ENCODE measurements at regions not wholly inside any gene's neighbourhood (a gene's known extent, or its start where the extent isn't known, plus 50 kb on each side); places are given as distances from the start of the nearest gene placed in this dataset.

DNA sequence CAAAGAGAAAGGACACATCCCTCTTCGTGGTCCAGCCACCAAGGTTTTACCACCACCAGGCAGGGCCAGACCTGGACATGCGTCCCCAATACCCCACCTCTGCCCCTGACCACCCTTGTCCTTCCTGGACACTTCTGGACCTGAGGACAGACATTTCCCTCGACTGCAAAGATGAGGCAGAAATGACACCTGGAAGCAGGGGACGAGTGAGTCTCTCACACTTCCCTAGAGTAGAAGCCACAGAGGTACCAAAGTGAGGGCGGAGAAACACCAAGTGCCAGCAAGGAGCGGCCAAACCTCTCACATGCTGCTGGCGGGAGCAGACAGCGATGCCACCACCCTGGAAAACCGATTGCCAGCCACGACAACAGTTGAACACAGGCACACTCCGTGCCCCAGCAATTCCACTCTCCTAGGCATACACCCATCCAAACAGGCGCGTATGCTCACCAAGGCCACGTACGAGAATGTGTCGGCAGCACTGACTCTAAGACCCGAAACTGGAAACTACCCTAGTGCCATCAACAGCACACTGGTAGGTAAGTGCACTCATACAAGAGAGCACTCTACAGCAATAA, 207.0 kb upstream of the NSMCE3 start:
- Mint-ChIP-seq H3K27me3 (peaks cover 5 to 7% of the 10 kb centered on the region in 2 donors), H3K9me3 (peaks cover 0 to 1% of the 10 kb centered on the region in 2 donors), H3K4me1 (no peaks in the 10 kb centered on the region), H3K36me3 (no peaks in the 10 kb centered on the region), H3K4me3 (no peak overlapping the region), H3K27ac (no peak overlapping the region)
- no peak for ATAC-seq (replicated peaks)
- DNase-seq, result no peak

DNA sequence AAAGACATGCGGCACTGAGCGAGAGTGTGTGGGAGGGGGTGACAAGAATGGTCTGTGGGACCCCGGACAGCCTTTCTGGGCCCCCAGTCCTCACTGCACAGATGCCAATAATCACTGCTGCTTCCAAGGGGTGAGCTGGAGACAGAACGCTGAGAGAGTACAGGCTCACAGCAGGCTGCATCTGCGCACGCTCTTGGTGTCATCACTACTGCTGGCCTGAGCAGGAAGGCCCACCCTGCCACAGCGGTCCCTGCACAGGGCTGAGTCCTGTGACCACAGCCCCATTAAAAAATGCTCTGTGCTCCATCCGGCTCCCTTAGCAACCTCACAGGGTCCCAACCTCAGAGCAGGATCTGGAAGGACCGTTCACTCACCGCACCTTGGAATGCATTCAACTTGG, 205.5 kb upstream of the NSMCE3 start:
- H3K27ac Mint-ChIP-seq, result no peak overlapping the region
- H3K27me3 Mint-ChIP-seq, result no peaks in the 10 kb centered on the region
- peaks cover 0 to 1% of the 10 kb centered on the region in 2 donors for H3K9me3 Mint-ChIP-seq
- H3K4me1 Mint-ChIP-seq, result no peaks in the 10 kb centered on the region
- no peaks in the 10 kb centered on the region for H3K36me3 Mint-ChIP-seq
- H3K4me3 Mint-ChIP-seq, result no peak overlapping the region
- DNase-seq (no peak), ATAC-seq (replicated peaks) (no peak)

DNA sequence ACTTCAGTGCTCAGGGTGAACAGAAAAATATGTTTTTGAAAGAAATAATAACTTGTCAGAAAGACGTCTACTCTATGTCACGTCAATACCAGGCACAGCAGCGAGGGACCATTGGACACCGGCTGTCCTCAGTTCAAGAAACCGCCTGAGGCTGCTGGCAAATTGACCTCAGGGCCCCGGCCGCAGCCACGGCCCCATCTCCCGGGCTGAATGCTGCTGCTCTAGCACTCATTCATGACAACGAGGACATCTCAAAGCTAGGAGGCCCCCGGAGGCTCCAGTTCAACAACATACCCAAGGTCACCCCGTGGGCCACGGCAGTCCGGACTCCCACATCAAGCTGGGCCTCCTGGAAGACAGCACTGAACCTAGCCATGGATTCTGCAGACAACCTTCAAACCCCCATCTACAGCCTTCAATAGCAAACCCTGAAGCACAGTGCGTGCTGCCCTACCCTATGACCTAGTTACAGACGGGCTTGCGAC, 204.0 kb upstream of the NSMCE3 start:
- no peaks in the 10 kb centered on the region for H3K27me3 Mint-ChIP-seq
- ATAC-seq (replicated peaks) (no peak), DNase-seq (no peak)
- no peaks in the 10 kb centered on the region for H3K9me3 Mint-ChIP-seq
- H3K4me3 Mint-ChIP-seq, result no peak overlapping the region
- no peaks in the 10 kb centered on the region for H3K36me3 Mint-ChIP-seq
- no peak overlapping the region for H3K27ac Mint-ChIP-seq
- no peaks in the 10 kb centered on the region for H3K4me1 Mint-ChIP-seq

DNA sequence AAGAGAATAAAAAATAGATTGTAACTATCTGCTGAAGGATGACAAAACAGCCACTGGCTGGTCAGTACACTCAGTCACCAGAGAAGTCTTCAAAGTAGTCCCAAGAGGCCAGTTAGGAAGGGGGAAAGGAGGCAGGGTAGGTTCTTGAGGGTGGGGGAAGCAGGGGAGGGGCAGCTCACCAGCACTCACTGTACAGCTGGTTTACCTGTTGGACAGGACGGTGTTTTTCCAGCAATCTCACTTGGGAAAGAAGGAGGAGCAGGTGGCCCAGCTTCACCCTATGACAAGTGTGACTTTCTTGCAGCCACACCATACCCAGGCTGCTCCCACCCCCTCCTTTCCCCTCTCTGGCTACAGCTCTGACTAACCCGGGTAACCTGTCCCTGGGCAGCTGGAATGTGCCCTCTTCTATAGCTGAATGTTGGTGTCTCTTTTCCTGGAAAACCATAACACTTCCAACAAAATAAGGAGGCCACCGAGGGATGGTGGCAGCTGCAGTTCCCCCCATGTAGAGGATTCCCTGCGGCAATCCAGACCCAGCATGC, 203.4 kb upstream of the NSMCE3 start:
- no peak overlapping the region for H3K27ac Mint-ChIP-seq
- H3K9me3 Mint-ChIP-seq, result no peaks in the 10 kb centered on the region
- ATAC-seq (replicated peaks), result no peak

DNA sequence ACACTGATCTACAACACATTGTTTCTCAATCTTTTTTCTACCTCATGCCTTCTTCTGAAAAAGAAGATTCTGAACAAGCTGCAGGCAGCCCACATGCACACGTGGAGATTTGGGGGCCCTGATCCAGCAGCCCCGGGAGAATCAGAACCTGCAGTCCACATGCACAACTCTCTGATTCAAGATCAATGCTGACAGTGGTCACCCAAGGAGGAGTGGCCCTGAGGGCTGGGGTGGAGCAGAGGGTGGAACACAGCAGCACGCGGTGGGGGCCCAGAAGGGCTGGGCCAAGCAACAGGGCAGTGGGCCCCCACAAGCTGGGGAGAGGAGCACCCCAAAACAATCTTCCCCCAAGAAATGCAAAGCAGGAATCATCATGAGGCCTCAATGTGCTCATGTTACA, 202.1 kb upstream of the NSMCE3 start:
- H3K9me3 Mint-ChIP-seq, result no peaks in the 10 kb centered on the region
- no peak for DNase-seq

More for the DNA sequence above, 203.4 kb upstream of the NSMCE3 start:
- H3K36me3 Mint-ChIP-seq, result no peaks in the 10 kb centered on the region
- H3K4me1 Mint-ChIP-seq, result no peaks in the 10 kb centered on the region
- DNase-seq, result no peak
- no peak overlapping the region for H3K4me3 Mint-ChIP-seq
- no peaks in the 10 kb centered on the region for H3K27me3 Mint-ChIP-seq

DNA sequence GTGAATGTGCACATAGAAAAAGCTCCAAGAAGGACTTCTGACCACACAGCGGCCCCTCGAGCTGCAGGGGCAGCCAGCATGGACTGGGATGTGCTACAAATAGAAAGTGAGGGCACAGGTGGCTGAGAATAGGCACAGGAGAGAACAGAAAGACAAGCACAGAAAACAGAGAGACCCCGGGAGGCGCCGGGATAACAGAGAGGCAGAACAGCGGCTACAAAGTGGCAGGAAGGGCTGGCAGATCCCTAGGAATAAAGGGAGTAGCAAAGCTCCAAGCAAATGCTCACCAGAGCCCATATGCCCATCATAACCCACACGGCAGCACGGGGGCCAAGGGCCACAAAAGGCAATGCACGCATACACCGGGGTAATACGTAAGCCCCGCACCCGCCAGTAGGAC, 201.7 kb upstream of the NSMCE3 start:
- Mint-ChIP-seq H3K27ac (no peak overlapping the region), H3K9me3 (no peaks in the 10 kb centered on the region), H3K27me3 (no peaks in the 10 kb centered on the region), H3K36me3 (no peaks in the 10 kb centered on the region), H3K4me3 (no peak overlapping the region), H3K4me1 (no peaks in the 10 kb centered on the region)
- ATAC-seq (replicated peaks) (no peak), DNase-seq (no peak)

More for the DNA sequence above, 202.1 kb upstream of the NSMCE3 start:
- Mint-ChIP-seq H3K36me3 (no peaks in the 10 kb centered on the region), H3K27me3 (no peaks in the 10 kb centered on the region), H3K4me3 (no peak overlapping the region), H3K27ac (no peak overlapping the region), H3K4me1 (no peaks in the 10 kb centered on the region)
- ATAC-seq (replicated peaks), result no peak

DNA sequence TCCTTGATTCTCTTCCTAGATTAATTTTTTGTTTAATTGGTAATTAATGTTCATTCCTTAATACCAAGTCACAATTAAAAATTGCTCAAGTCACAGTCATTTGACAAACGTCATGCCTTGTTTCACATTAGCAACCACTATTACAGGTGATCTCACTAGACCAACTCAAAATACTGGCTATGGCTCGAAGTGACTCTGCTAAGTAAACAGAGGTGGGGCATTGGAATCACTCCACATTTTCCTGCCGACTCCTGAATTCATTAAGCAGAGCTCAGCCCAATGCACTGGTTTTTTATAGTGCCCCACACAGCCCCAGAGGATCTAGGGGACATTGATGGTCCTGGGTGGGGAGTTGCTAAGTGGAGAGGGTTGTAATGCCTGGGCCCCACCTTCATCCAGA, 201.2 kb upstream of the NSMCE3 start:
- DNase-seq (no peak), ATAC-seq (replicated peaks) (no peak)
- Mint-ChIP-seq H3K4me3 (no peak overlapping the region), H3K36me3 (no peaks in the 10 kb centered on the region), H3K27me3 (no peaks in the 10 kb centered on the region), H3K4me1 (no peaks in the 10 kb centered on the region), H3K9me3 (peaks cover 0 to 4% of the 10 kb centered on the region in 2 donors), H3K27ac (no peak overlapping the region)

DNA sequence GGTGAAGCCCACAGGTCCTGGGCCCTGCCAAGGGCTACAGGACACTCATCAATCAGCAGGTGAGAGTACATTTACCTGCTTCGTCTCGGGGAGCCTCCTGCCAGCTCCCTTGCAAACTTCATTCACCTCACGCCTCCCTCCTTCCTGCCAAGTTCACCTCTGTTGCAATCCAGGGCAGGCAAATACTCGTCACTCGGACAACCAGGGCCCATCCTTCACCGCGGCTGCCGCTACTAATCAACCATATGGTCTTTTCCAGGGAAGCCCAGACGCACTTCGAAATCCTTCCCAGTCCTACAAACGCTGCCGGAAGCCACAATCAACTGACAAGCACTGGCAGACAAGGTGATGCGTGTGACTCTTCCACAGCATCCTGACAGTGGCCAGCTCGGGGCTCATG, 200.7 kb upstream of the NSMCE3 start:
- Mint-ChIP-seq H3K4me1 (no peaks in the 10 kb centered on the region), H3K27ac (no peak overlapping the region), H3K9me3 (peaks cover 0 to 4% of the 10 kb centered on the region in 2 donors), H3K27me3 (no peaks in the 10 kb centered on the region), H3K4me3 (no peak overlapping the region), H3K36me3 (no peaks in the 10 kb centered on the region)
- no peak for DNase-seq
- no peak for ATAC-seq (replicated peaks)

DNA sequence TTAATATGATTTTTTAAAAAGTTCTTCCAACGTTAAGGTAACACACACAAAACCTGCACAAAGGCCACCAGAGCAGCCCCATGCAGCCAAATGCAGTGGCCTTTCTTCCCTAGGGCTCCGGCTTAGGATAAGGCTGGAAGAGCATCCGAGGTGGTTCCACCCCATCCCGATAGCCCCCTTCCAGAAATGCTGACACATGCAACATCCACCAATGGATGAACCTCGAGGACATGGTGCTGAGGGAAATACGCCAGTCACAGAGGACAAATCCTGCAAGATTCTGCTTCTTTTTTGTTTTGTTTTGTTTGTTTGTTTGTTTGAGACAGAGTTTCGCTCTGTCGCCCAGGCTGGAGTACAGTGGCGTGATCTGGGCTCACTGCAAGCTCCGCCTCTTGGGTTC, 199.3 kb upstream of the NSMCE3 start:
- Mint-ChIP-seq H3K9me3 (peaks cover 0 to 4% of the 10 kb centered on the region in 2 donors), H3K4me3 (no peak overlapping the region), H3K36me3 (no peaks in the 10 kb centered on the region), H3K27ac (no peak overlapping the region), H3K4me1 (no peaks in the 10 kb centered on the region), H3K27me3 (no peaks in the 10 kb centered on the region)
- ATAC-seq (replicated peaks), result no peak
- DNase-seq, result no peak

DNA sequence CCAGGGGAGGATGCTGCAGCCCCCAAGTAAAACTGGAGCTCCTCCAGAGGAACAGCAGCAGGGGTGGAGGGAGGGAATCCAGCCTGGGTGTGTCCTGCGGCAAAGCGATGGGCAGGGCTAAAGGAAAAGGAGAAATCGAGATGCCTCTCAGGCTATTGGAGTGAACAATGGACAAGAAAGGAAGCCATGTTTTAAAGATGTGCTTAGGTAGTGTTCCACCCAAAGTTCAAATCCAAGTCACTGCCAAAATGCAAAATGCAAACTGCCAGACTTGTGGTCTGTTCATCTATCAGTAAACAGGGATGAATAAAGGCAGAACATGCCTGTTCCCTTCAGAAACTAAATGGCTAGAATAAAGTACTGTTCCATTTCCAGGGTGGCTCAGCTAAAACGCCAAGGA, 197.5 kb upstream of the NSMCE3 start:
- H3K9me3 Mint-ChIP-seq, result peaks cover 0 to 4% of the 10 kb centered on the region in 2 donors
- no peaks in the 10 kb centered on the region for H3K4me1 Mint-ChIP-seq
- no peaks in the 10 kb centered on the region for H3K27me3 Mint-ChIP-seq
- H3K27ac Mint-ChIP-seq, result no peak overlapping the region
- no peaks in the 10 kb centered on the region for H3K36me3 Mint-ChIP-seq
- DNase-seq, result no peak
- ATAC-seq (replicated peaks), result no peak
- no peak overlapping the region for H3K4me3 Mint-ChIP-seq

DNA sequence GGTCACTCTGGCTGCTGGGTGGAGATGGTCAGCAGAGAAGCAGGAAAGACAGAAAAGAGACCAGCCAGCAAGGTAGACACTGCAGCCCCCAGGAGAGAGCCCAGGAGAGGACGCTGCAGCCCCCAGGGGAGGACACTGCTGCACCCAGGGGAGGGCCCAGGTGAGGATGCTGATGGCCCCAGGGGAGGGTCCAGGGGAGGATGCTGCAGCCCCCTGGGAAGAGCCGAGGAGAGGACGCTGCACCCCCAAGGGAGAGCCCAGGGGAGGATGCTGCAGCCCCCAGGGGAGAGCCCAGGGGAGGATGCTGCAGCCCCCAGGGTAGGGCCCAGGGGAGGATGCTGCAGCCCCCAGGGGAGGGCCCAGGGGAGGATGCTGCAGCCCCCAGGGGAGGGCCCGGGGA, 196.7 kb upstream of the NSMCE3 start:
- ATAC-seq (replicated peaks), result no peak

DNA sequence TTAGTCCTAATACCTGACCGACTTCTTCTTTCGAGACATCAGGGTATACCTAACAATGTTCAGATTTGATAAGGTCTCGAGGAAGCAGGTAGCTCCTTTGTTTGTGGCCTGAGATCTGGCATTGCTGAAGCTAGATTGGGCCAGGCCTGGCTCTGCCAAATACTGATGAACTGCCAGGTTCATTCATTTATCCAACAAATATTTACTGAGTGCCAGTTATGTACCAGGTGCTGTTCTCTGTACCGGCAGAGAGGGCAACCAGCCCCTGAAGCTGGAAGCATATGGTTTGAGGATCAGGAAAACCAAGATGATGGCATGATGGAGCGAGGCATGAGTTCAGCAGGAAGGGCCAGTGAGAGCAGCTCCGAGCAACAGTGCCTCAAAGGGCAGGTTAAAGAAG, 196.2 kb upstream of the NSMCE3 start:
- Mint-ChIP-seq H3K27me3 (no peaks in the 10 kb centered on the region), H3K36me3 (no peaks in the 10 kb centered on the region), H3K4me1 (no peaks in the 10 kb centered on the region), H3K4me3 (no peak overlapping the region), H3K9me3 (peaks cover 0 to 4% of the 10 kb centered on the region in 2 donors), H3K27ac (no peak overlapping the region)
- ATAC-seq (replicated peaks) (no peak), DNase-seq (no peak)

More for the DNA sequence above, 196.7 kb upstream of the NSMCE3 start:
- no peak overlapping the region for H3K27ac Mint-ChIP-seq
- H3K9me3 Mint-ChIP-seq, result peaks cover 0 to 4% of the 10 kb centered on the region in 2 donors
- no peak for DNase-seq
- H3K36me3 Mint-ChIP-seq, result no peaks in the 10 kb centered on the region
- H3K27me3 Mint-ChIP-seq, result no peaks in the 10 kb centered on the region
- H3K4me3 Mint-ChIP-seq, result no peak overlapping the region
- H3K4me1 Mint-ChIP-seq, result no peaks in the 10 kb centered on the region

DNA sequence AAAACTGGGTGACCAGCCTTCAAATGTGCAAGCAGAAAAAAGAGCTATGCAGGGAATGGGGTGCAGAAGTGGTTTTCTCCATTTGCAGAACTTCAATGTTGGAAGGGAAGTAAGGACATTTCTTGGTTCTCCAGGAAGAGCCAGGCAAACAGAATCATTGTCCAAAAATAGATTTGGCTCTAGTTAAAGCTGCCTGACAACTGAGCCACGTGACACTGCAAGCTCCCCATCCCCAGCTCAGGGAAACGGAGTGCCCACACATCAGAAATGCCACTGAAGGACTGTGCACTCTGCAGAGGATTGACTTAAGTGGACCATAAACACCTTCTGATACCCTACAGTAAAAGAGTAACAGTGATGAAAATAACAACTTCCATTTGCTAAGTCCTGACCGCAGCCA, 195.6 kb upstream of the NSMCE3 start:
- no peak overlapping the region for H3K27ac Mint-ChIP-seq
- no peaks in the 10 kb centered on the region for H3K36me3 Mint-ChIP-seq
- no peak overlapping the region for H3K4me3 Mint-ChIP-seq
- H3K27me3 Mint-ChIP-seq, result no peaks in the 10 kb centered on the region
- ATAC-seq (replicated peaks), result no peak
- DNase-seq, result no peak
- no peaks in the 10 kb centered on the region for H3K4me1 Mint-ChIP-seq
- peaks cover 0 to 4% of the 10 kb centered on the region in 2 donors for H3K9me3 Mint-ChIP-seq

DNA sequence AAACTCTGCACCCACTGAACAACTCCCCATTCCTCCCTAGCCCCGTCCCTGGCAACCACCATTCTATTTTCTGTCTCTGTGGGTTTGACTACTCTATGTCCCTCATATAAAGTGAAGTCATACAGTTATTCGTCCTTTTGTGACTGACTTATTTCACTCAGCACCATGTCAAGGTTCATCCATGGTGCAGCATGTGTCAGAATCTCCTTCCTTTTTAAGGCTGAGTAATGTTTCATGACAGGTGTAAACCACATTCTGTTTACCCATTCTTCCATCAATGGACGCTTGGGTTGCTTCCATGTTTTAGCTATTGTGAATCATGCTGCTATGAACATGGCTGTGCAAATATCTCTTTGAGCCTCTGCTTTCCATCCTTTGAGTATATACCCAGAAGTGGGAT, 192.3 kb upstream of the NSMCE3 start:
- DNase-seq (no peak), ATAC-seq (replicated peaks) (no peak)
- peaks cover 7 to 10% of the 10 kb centered on the region in 2 donors for H3K27me3 Mint-ChIP-seq

DNA sequence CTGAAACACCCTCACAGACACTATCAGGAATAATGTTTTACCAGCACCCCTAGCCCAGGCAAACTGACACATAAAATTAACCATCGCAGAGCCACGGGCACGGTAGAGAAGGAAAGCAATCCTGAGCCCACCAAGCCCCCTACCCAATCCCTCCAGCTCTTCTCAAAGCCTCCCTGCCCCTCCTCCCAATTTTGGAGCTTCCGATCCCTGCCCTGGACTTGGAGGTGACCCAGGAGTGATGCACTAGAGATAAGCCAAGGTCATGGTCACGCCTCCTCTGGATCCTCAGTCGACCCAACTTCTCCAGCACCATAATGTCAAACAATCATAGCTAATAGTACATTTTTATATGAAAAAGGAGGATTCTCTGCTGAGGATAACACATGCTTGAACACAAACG, 188.7 kb upstream of the NSMCE3 start:
- Mint-ChIP-seq H3K27ac (no peak overlapping the region), H3K9me3 (peaks cover 0 to 2% of the 10 kb centered on the region in 2 donors), H3K27me3 (peaks cover 7 to 10% of the 10 kb centered on the region in 2 donors), H3K4me1 (no peaks in the 10 kb centered on the region), H3K4me3 (no peak overlapping the region), H3K36me3 (no peaks in the 10 kb centered on the region)
- ATAC-seq (replicated peaks) (no peak), DNase-seq (no peak)

More for the DNA sequence above, 192.3 kb upstream of the NSMCE3 start:
- H3K4me3 Mint-ChIP-seq, result no peak overlapping the region
- H3K9me3 Mint-ChIP-seq, result peaks cover 2 to 4% of the 10 kb centered on the region in 2 donors
- no peaks in the 10 kb centered on the region for H3K4me1 Mint-ChIP-seq
- no peaks in the 10 kb centered on the region for H3K36me3 Mint-ChIP-seq
- H3K27ac Mint-ChIP-seq, result no peak overlapping the region
